SU-DHL-6 (cell line): ENCODE measurements at regions not wholly inside any gene's neighbourhood (a gene's known extent, or its start where the extent isn't known, plus 50 kb on each side); places are given as distances from the start of the nearest gene placed in this dataset.

ENCODE experiments used
- CTCF ChIP-seq: fragments of 200-600 bp; sonication (generic); IDR thresholded peaks from one replicate; pipeline ENCODE4 v1.5.1; 2017; ENCODE audit warnings: antibody characterized with exemption, mild to moderate bottlenecking, low read length, moderate library complexity; ENCODE audit not compliant: insufficient read depth, poor library complexity, severe bottlenecking
- EZH2phosphoT487 ChIP-seq: fragments of 200-600 bp; sonication (generic), shearing (Covaris generic); conservative IDR thresholded peaks from 2 replicates; pipeline ENCODE4 v1.6.1; 2018; ENCODE audit warnings: mild to moderate bottlenecking, antibody characterized with exemption, low read length, moderate library complexity, mixed read lengths

GRCh38 chr3:103829723-103830326 lies 1395.0 kb downstream of the ZPLD1 start:
- TF ChIP-seq CTCF (no peak), EZH2phosphoT487 (no peak)
